RWPE2 (cell line): ENCODE measurements at regions not wholly inside any gene's neighbourhood (a gene's known extent, or its start where the extent isn't known, plus 50 kb on each side); places are given as distances from the start of the nearest gene placed in this dataset.
A peak's percentile ranks its signal among the peaks of the same experiment; 100 is the strongest.

Source experiments
- ATAC-seq: fragments of 200-7000 bp; cut with Tn5 transposase; 3 replicates; pipeline ENCODE4 v1.9.1; 2021; ENCODE audit warnings: low read depth
- DNase-seq: peaks from one replicate; pipeline ENCODE4 v3.0.0-alpha.2; 2020; ENCODE audit warnings: low spot score
- H3K27ac ChIP-seq: fragments of 450-650 bp; 2 replicates; pipeline ENCODE4 v1.5.1; 2017; ENCODE audit warnings: mild to moderate bottlenecking; ENCODE audit not compliant: poor library complexity, severe bottlenecking
- H3K27me3 ChIP-seq: fragments of 250-450 bp; sonication (Bioruptor Pico); 2 replicates; pipeline ENCODE4 v1.5.1; 2021; ENCODE audit warnings: mild to moderate bottlenecking, moderate library complexity; ENCODE audit not compliant: insufficient read depth, poor library complexity, severe bottlenecking
- H3K36me3 ChIP-seq: fragments of 250-450 bp; sonication (Bioruptor Pico); 2 replicates; pipeline ENCODE4 v1.5.1; 2020; ENCODE audit warnings: low read depth, mild to moderate bottlenecking, moderate library complexity
- H3K4me1 ChIP-seq: fragments of 250-450 bp; sonication (Bioruptor Pico); 2 replicates; pipeline ENCODE4 v1.5.1; 2021; ENCODE audit warnings: mild to moderate bottlenecking, moderate library complexity; ENCODE audit not compliant: insufficient read depth, poor library complexity, severe bottlenecking
- H3K4me3 ChIP-seq: fragments of 250-450 bp; sonication (Bioruptor Pico); 2 replicates; pipeline ENCODE4 v1.5.1; 2021; ENCODE audit warnings: mild to moderate bottlenecking, moderate library complexity; ENCODE audit not compliant: severe bottlenecking
- H3K9me3 ChIP-seq: fragments of 250-450 bp; sonication (Bioruptor Pico); 2 replicates; pipeline ENCODE4 v1.5.1; 2021; ENCODE audit warnings: mild to moderate bottlenecking, moderate library complexity; ENCODE audit not compliant: severe bottlenecking
- TF ChIP-seq, protein P1 (sequence below): fragments of 450-650 bp; IDR thresholded peaks from one replicate; pipeline ENCODE4 v1.5.1; 2017; ENCODE audit warnings: mild to moderate bottlenecking, moderate library complexity; ENCODE audit not compliant: poor library complexity, severe bottlenecking

- Histone ChIP-seq H3K4me1 (peaks cover 2% of the 10 kb centered on the region), H3K4me3 (no peak overlapping the region), H3K27me3 (no peaks in the 10 kb centered on the region), H3K9me3 (no peaks in the 10 kb centered on the region), H3K36me3 (no peaks in the 10 kb centered on the region), H3K27ac (no peak overlapping the region)
- TF ChIP-seq, protein P1, sequence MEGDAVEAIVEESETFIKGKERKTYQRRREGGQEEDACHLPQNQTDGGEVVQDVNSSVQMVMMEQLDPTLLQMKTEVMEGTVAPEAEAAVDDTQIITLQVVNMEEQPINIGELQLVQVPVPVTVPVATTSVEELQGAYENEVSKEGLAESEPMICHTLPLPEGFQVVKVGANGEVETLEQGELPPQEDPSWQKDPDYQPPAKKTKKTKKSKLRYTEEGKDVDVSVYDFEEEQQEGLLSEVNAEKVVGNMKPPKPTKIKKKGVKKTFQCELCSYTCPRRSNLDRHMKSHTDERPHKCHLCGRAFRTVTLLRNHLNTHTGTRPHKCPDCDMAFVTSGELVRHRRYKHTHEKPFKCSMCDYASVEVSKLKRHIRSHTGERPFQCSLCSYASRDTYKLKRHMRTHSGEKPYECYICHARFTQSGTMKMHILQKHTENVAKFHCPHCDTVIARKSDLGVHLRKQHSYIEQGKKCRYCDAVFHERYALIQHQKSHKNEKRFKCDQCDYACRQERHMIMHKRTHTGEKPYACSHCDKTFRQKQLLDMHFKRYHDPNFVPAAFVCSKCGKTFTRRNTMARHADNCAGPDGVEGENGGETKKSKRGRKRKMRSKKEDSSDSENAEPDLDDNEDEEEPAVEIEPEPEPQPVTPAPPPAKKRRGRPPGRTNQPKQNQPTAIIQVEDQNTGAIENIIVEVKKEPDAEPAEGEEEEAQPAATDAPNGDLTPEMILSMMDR, result no peak
- no peak for DNase-seq
- no peak for ATAC-seq
These were observed 130.4 kb upstream of the FOXB1 start for GRCh38 chr15:59873644-59874272.

- Histone ChIP-seq H3K4me1 (no peaks in the 10 kb centered on the region), H3K27me3 (no peaks in the 10 kb centered on the region), H3K36me3 (no peaks in the 10 kb centered on the region), H3K4me3 (no peak overlapping the region), H3K27ac (no peak overlapping the region), H3K9me3 (no peaks in the 10 kb centered on the region)
- DNase-seq, result no peak
- no peak for ATAC-seq
- TF ChIP-seq, protein P1, result no peak
These were observed 136.8 kb upstream of the FOXB1 start for GRCh38 chr15:59867086-59867855.

- no peaks in the 10 kb centered on the region for H3K27me3 ChIP-seq
- H3K4me1 ChIP-seq, result no peaks in the 10 kb centered on the region
- H3K9me3 ChIP-seq, result no peaks in the 10 kb centered on the region
- ATAC-seq (no peak), DNase-seq (no peak)
- H3K4me3 ChIP-seq, result no peak overlapping the region
- H3K27ac ChIP-seq, result no peak overlapping the region
- TF ChIP-seq, protein P1, result no peak
- H3K36me3 ChIP-seq, result no peaks in the 10 kb centered on the region
These were observed 137.5 kb upstream of the FOXB1 start for GRCh38 chr15:59866642-59867041.

DNA sequence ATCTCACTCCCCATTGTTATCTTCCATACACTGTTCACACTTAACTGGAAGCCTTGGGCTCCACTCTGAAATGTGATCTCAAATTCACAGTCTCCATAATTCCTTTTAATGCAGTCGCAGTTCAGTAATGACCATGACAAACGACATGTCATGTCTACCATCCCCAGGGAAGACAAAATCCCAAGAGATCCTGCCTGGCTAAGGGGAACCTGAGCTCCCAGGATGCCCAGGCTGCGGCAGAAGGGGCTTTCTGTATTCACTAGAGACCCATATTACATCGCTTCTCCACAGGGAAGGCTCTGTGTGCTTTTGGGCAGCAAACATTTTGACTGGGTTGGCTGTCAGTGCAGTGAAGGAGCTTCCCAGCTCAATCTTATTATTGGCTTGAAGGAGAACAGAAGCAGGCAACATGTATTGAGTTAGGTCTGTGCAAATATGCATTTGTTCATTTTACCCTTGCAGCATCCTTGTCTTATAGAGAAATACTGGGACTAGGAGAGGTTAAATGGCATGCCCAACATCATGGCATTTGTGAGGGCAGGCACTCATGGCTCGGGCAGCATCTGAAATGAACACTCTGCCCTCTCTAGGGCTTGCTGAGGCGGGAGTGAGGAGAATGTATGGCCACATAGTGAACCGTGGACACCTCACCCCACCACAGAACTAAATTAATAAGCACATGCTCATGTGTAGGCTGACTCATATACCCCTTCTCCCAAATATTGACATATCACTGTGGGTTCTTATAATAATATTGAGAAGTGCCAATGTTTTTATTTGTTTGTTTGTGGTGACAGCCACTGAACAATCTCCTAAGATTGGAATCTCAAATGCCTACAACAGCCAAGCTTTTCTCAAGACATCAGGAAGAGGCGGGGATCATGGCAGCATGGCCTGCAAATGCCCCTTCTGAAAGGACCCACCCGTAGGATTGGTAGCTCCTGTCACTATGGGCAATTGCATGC lies 141.6 kb upstream of the FOXB1 start:
- DNase-seq (no peak), ATAC-seq (peak; percentile 63)
- Histone ChIP-seq H3K9me3 (no peaks in the 10 kb centered on the region), H3K4me1 (no peaks in the 10 kb centered on the region), H3K4me3 (no peak overlapping the region), H3K27me3 (no peaks in the 10 kb centered on the region), H3K27ac (no peak overlapping the region), H3K36me3 (no peaks in the 10 kb centered on the region)
- TF ChIP-seq, protein P1, result no peak
